ENCODE measurements at regions not wholly inside any gene's neighbourhood (a gene's known extent, or its start where the extent isn't known, plus 50 kb on each side); places are given as distances from the start of the nearest gene placed in this dataset.

- no peak for TF ChIP-seq ZNF658 (tag by site-specific recombination; IDR thresholded peaks at IDR 0.05)
- no peak for TF ChIP-seq ZNF202 (tag by site-specific recombination; IDR thresholded peaks at IDR 0.05; ENCODE audit: borderline replicate concordance)
- no peak for TF ChIP-seq ZNF549 (tag by site-specific recombination; IDR thresholded peaks at IDR 0.05)
- TF ChIP-seq HOXD13 (CRISPR knock-in tag; IDR thresholded peaks at IDR 0.05; ENCODE audit: borderline replicate concordance): no peak
- no peak for TF ChIP-seq ZNF2 (tag by site-specific recombination; IDR thresholded peaks at IDR 0.05)
- no peak for TF ChIP-seq PRDM6 (tag by site-specific recombination; IDR thresholded peaks at IDR 0.05)
- TF ChIP-seq ZIC2 (tag by site-specific recombination; IDR thresholded peaks at IDR 0.05): no peak
- TF ChIP-seq ZNF777 (tag by site-specific recombination; IDR thresholded peaks at IDR 0.05; ENCODE audit: borderline replicate concordance): no peak
- TF ChIP-seq MYNN (tag by site-specific recombination; IDR thresholded peaks at IDR 0.05; ENCODE audit: borderline replicate concordance): no peak
- no peak for TF ChIP-seq ZNF391 (tag by site-specific recombination; IDR thresholded peaks at IDR 0.05; ENCODE audit: borderline replicate concordance, low read depth)
- no peak for TF ChIP-seq ZNF560 (tag by site-specific recombination; IDR thresholded peaks at IDR 0.05; ENCODE audit: borderline replicate concordance)
- TF ChIP-seq ZNF629 (tag by site-specific recombination; IDR thresholded peaks at IDR 0.05): no peak
- no peak for TF ChIP-seq ZNF24 (tag by site-specific recombination; IDR thresholded peaks at IDR 0.05)
- TF ChIP-seq ZNF280D (tag by site-specific recombination; IDR thresholded peaks at IDR 0.05): no peak
- no peak for TF ChIP-seq OSR2 (tag by site-specific recombination; IDR thresholded peaks at IDR 0.05)
- no peak for TF ChIP-seq ZXDB (tag by site-specific recombination; IDR thresholded peaks at IDR 0.05)
- Histone ChIP-seq H3K4me1 (ENCODE audit: control insufficient read depth, insufficient read depth, low read length) (no peaks in the 10 kb centered on the region), H3K4me3 (ENCODE audit: low read depth, low read length) (no peak overlapping the region), H3K27ac (ENCODE audit: extremely low read depth, low read depth, low read length) (no peak overlapping the region), H3K36me3 (ENCODE audit: control insufficient read depth in 2 of 2, insufficient read depth in 1 of 2, low read length in 2 of 2) (no peaks in the 10 kb centered on the region), H3K9me3 (ENCODE audit: control insufficient read depth, insufficient read depth, low read depth, low read length) (no peaks in the 10 kb centered on the region)
- CTCF ChIA-PET: interaction anchor here (0.6 kb wide), 1 partner anchor 149 kb away, joined by 3 read pairs; no protein-coding TSS in a partner anchor
- POLR2A ChIA-PET: no interaction called here
Observed at GRCh38 chr4:78721747-78722146, 54.4 kb upstream of the BMP2K start.

- TF ChIP-seq ZBTB6 (tag by site-specific recombination; IDR thresholded peaks at IDR 0.05) (no peak), ZNF280D (tag by site-specific recombination; IDR thresholded peaks at IDR 0.05) (no peak), GFI1B (tag by site-specific recombination; IDR thresholded peaks at IDR 0.05) (no peak), ZNF223 (tag by site-specific recombination; IDR thresholded peaks at IDR 0.05) (no peak), ZBTB48 (tag by site-specific recombination; IDR thresholded peaks at IDR 0.05) (no peak)
Observed at GRCh38 chr4:78722320-78722719, 53.8 kb upstream of the BMP2K start.

More at GRCh38 chr4:78722320-78722719, 53.8 kb upstream of the BMP2K start:
- no peak overlapping the region for H3K27ac ChIP-seq (ENCODE audit: extremely low read depth, low read depth, low read length)
- CTCF ChIA-PET: interaction anchor here (0.6 kb wide), 1 partner anchor 148 kb away, joined by 3 read pairs; no protein-coding TSS in a partner anchor
- no peak overlapping the region for H3K4me3 ChIP-seq (ENCODE audit: low read depth, low read length)
- H3K4me1 ChIP-seq (ENCODE audit: control insufficient read depth, insufficient read depth, low read length): no peaks in the 10 kb centered on the region
- POLR2A ChIA-PET: no interaction called here
- no peaks in the 10 kb centered on the region for H3K9me3 ChIP-seq (ENCODE audit: control insufficient read depth, insufficient read depth, low read depth, low read length)
- H3K36me3 ChIP-seq (ENCODE audit: control insufficient read depth in 2 of 2, insufficient read depth in 1 of 2, low read length in 2 of 2): no peaks in the 10 kb centered on the region
